ENCODE measurements at regions not wholly inside any gene's neighbourhood (a gene's known extent, or its start where the extent isn't known, plus 50 kb on each side); places are given as distances from the start of the nearest gene placed in this dataset.

GRCh38 chr9:28750136-28750535 lies 1176.9 kb upstream of the C9orf72 start (continued):
- TF ChIP-seq EZH2 (IDR thresholded peaks at IDR 0.05) = no peak
- TF ChIP-seq RAD21 (IDR thresholded peaks at IDR 0.05; ENCODE audit: low read depth) = no peak
- TF ChIP-seq, protein P1, sequence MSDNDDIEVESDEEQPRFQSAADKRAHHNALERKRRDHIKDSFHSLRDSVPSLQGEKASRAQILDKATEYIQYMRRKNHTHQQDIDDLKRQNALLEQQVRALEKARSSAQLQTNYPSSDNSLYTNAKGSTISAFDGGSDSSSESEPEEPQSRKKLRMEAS (IDR thresholded peaks at IDR 0.05) = no peak
- no peak for TF ChIP-seq CEBPB (IDR thresholded peaks at IDR 0.05; ENCODE audit: low read depth)
- TF ChIP-seq, protein P2, sequence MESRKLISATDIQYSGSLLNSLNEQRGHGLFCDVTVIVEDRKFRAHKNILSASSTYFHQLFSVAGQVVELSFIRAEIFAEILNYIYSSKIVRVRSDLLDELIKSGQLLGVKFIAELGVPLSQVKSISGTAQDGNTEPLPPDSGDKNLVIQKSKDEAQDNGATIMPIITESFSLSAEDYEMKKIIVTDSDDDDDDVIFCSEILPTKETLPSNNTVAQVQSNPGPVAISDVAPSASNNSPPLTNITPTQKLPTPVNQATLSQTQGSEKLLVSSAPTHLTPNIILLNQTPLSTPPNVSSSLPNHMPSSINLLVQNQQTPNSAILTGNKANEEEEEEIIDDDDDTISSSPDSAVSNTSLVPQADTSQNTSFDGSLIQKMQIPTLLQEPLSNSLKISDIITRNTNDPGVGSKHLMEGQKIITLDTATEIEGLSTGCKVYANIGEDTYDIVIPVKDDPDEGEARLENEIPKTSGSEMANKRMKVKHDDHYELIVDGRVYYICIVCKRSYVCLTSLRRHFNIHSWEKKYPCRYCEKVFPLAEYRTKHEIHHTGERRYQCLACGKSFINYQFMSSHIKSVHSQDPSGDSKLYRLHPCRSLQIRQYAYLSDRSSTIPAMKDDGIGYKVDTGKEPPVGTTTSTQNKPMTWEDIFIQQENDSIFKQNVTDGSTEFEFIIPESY (IDR thresholded peaks at IDR 0.05; ENCODE audit: extremely low read depth, insufficient replicate concordance, low read length) = no peak
- no peak for TF ChIP-seq FOSL1 (IDR thresholded peaks at IDR 0.05; ENCODE audit: low read depth)
- TF ChIP-seq ELF1 (IDR thresholded peaks at IDR 0.05; ENCODE audit: borderline replicate concordance, low read depth) = no peak

GRCh38 chr9:28758341-28758740 lies 1185.1 kb upstream of the C9orf72 start:
- BruUV-seq (replicated peaks) = no TSS peak
- POLR2A ChIA-PET = no interaction called here

More at GRCh38 chr9:28758341-28758740, 1185.1 kb upstream of the C9orf72 start:
- Histone ChIP-seq H3K9me2 (ENCODE audit: insufficient read depth) (no peaks in the 10 kb centered on the region), H3K27me3 (ENCODE audit: insufficient read depth, low read length) (no peaks in the 10 kb centered on the region), H3K36me3 (ENCODE audit: control insufficient read depth in 1 of 2, insufficient read depth in 2 of 2, low read length in 2 of 2) (no peaks in the 10 kb centered on the region), H3K79me2 (ENCODE audit: insufficient read depth, low read length) (no peaks in the 10 kb centered on the region), H3K9ac (ENCODE audit: low read length) (no peak overlapping the region), H3K27ac (ENCODE audit: low read depth, low read length) (no peak overlapping the region), H3K4me2 (ENCODE audit: low read length) (no peak overlapping the region), H2AFZ (ENCODE audit: low read depth, low read length, poor library complexity, severe bottlenecking) (no peak overlapping the region), H3K9me3 (ENCODE audit: control insufficient read depth in 1 of 2, insufficient read depth in 1 of 2, low read depth in 1 of 2, low read length in 2 of 2) (no peaks in the 10 kb centered on the region), H4K20me1 (ENCODE audit: insufficient read depth) (no peaks in the 10 kb centered on the region), H3K4me3 (replicated peaks in 1 of 2; ENCODE audit: low read depth in 1 of 2, low read length in 2 of 2) (no peak overlapping the region), H3K4me1 (ENCODE audit: control insufficient read depth in 1 of 2, insufficient read depth in 2 of 2, low read length in 2 of 2) (no peaks in the 10 kb centered on the region)
- ChIA-PET CTCF (no interaction called here), RAD21 (ENCODE audit: low non-redundant PET in 1 of 2, low total read pairs in 2 of 2, uncharacterized antibody in 2 of 2, unreplicated experiment in 2 of 2) (no interaction called here)
- intact Hi-C loops (cut with micrococcal nuclease) = no loop called here
- DNase-seq (ENCODE audit: low read depth, low spot score) = no peak
- no peak for ATAC-seq
- TF ChIP-seq, protein P2 (IDR thresholded peaks at IDR 0.05; ENCODE audit: extremely low read depth, insufficient replicate concordance, low read length) = no peak
- TF ChIP-seq, protein P1 (IDR thresholded peaks at IDR 0.05) = no peak
- TF ChIP-seq FOSL1 (IDR thresholded peaks at IDR 0.05; ENCODE audit: low read depth) (no peak), ZNF274 (IDR thresholded peaks at IDR 0.05; ENCODE audit: low read depth, low read length) (no peak), POLR2AphosphoS5 (IDR thresholded peaks at IDR 0.05; ENCODE audit: low read depth, low read length) (no peak), CEBPB (IDR thresholded peaks at IDR 0.05; ENCODE audit: low read depth) (no peak), JUND (IDR thresholded peaks at IDR 0.05) (no peak), EZH2phosphoT487 (IDR thresholded peaks at IDR 0.05; ENCODE audit: borderline replicate concordance) (no peak), SP1 (IDR thresholded peaks at IDR 0.05; ENCODE audit: low read depth) (no peak), EZH2 (IDR thresholded peaks at IDR 0.05) (no peak), SIN3A (IDR thresholded peaks at IDR 0.05; ENCODE audit: low read depth) (no peak)
